ENCODE measurements at regions not wholly inside any gene's neighbourhood (a gene's known extent, or its start where the extent isn't known, plus 50 kb on each side); places are given as distances from the start of the nearest gene placed in this dataset.

DNA sequence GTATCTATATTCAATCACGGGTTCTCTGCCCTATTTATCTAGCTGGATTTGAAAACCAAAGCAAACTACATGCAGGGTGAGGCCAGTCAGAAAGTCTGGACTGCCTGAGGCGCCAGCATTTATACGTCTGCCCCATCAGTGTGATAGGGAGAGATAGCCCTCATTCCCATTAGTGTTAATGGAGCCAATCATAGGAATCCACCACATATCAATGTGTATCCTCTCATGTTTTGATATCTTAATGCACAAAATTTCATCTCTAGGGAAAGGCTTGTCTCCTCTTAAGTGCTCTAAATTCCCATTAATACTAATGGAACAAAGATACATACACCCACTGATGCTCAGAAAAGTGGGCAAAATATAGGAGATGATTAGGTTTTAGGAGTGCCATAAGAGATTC, 376.2 kb downstream of the BTBD3 start:
- Histone ChIP-seq H3K4me3 (IDR thresholded peaks at IDR 0.05; ENCODE audit: insufficient read depth, low read depth, low read length) (no peak overlapping the region), H3K9ac (no peak overlapping the region), H3K27me3 (ENCODE audit: insufficient read depth, low read depth) (no peaks in the 10 kb centered on the region), H3K4me1 (ENCODE audit: low read depth, poor library complexity, severe bottlenecking) (peaks cover 12% of the 10 kb centered on the region), H3K4me2 (no peak overlapping the region), H3K79me2 (ENCODE audit: insufficient read depth, low read depth) (no peaks in the 10 kb centered on the region), H2AFZ (ENCODE audit: low read depth) (no peak overlapping the region), H3K27ac (no peak overlapping the region), H3K36me3 (ENCODE audit: insufficient read depth) (no peaks in the 10 kb centered on the region), H4K20me1 (ENCODE audit: insufficient read depth) (no peaks in the 10 kb centered on the region)
- TF ChIP-seq, protein P1, sequence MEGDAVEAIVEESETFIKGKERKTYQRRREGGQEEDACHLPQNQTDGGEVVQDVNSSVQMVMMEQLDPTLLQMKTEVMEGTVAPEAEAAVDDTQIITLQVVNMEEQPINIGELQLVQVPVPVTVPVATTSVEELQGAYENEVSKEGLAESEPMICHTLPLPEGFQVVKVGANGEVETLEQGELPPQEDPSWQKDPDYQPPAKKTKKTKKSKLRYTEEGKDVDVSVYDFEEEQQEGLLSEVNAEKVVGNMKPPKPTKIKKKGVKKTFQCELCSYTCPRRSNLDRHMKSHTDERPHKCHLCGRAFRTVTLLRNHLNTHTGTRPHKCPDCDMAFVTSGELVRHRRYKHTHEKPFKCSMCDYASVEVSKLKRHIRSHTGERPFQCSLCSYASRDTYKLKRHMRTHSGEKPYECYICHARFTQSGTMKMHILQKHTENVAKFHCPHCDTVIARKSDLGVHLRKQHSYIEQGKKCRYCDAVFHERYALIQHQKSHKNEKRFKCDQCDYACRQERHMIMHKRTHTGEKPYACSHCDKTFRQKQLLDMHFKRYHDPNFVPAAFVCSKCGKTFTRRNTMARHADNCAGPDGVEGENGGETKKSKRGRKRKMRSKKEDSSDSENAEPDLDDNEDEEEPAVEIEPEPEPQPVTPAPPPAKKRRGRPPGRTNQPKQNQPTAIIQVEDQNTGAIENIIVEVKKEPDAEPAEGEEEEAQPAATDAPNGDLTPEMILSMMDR (conservative IDR thresholded peaks at IDR 0.05; ENCODE audit: low read depth, low read length), result no peak

DNA sequence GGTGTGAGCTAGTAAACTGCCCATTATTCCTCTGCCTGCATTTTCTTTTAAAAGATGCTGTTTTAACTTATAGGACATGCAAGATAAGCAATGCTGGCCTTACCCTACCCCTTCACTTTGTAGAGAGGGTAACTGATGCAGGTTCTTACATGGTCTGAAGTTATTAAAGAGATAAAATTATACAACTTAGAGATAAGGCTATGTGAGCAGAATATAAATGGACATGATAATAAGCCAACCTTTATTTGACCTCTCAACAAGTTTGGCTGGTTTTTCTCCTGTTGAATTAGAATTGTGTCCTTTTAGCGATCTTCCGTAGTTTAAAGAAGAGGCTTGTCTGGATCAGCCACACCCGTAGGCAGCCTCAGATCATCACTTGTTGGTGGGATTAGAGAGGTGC, 377.0 kb downstream of the BTBD3 start:
- H3K4me1 ChIP-seq (ENCODE audit: low read depth, poor library complexity, severe bottlenecking), result peaks cover 12% of the 10 kb centered on the region
- no peaks in the 10 kb centered on the region for H3K79me2 ChIP-seq (ENCODE audit: insufficient read depth, low read depth)
- no peaks in the 10 kb centered on the region for H3K36me3 ChIP-seq (ENCODE audit: insufficient read depth)
- no peaks in the 10 kb centered on the region for H4K20me1 ChIP-seq (ENCODE audit: insufficient read depth)
- no peak overlapping the region for H3K9ac ChIP-seq
- H3K27me3 ChIP-seq (ENCODE audit: insufficient read depth, low read depth), result no peaks in the 10 kb centered on the region
- TF ChIP-seq, protein P1 (conservative IDR thresholded peaks at IDR 0.05; ENCODE audit: low read depth, low read length), result no peak
- H3K4me3 ChIP-seq (IDR thresholded peaks at IDR 0.05; ENCODE audit: insufficient read depth, low read depth, low read length), result no peak overlapping the region
- H3K27ac ChIP-seq, result no peak overlapping the region
- no peak overlapping the region for H2AFZ ChIP-seq (ENCODE audit: low read depth)
- H3K4me2 ChIP-seq, result no peak overlapping the region

DNA sequence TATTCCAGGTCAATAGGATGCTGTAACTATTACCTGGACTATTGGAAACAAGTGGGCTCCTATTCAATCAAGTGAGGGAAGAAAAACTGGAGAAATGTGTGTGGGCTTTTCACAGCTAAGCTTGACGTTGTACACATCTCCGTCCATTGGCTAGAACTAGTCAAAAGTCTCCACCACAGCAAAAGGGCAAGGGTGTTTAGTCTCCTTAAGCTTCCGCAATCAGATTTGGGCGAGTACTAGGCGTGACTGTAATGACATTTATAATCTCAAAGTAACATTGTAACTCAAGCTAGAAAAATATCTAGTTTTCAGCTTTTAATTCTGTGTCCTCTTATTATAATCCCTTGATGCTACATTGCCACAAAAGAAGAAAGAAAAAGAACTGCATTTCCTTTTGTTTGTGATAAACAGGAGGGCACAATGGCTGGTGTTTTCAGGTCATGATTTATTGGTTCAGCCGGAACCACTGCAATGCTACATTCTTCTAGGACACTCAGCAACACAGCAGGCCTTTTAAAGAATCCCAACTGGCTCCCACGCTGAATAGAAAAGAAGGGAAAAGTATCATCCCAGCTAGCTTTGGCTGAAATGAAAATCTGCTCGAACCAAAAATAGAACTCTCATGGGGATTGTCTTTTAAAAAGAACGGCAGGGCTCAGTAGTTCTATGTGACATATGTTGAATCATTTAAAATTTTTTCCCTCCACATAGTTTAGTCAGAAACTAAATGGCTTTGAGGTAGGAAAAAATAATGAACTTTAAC, 387.7 kb downstream of the BTBD3 start:
- no peak overlapping the region for H3K9ac ChIP-seq
- TF ChIP-seq, protein P1 (conservative IDR thresholded peaks at IDR 0.05; ENCODE audit: low read depth, low read length), result no peak
- H4K20me1 ChIP-seq (ENCODE audit: insufficient read depth), result no peaks in the 10 kb centered on the region
- no peak overlapping the region for H3K4me2 ChIP-seq
- H3K79me2 ChIP-seq (ENCODE audit: insufficient read depth, low read depth), result no peaks in the 10 kb centered on the region
- H3K4me3 ChIP-seq (IDR thresholded peaks at IDR 0.05; ENCODE audit: insufficient read depth, low read depth, low read length), result no peak overlapping the region
- H3K4me1 ChIP-seq (ENCODE audit: low read depth, poor library complexity, severe bottlenecking), result no peaks in the 10 kb centered on the region
- H3K27me3 ChIP-seq (ENCODE audit: insufficient read depth, low read depth), result no peaks in the 10 kb centered on the region
- H2AFZ ChIP-seq (ENCODE audit: low read depth), result no peak overlapping the region
- H3K36me3 ChIP-seq (ENCODE audit: insufficient read depth), result no peaks in the 10 kb centered on the region
- no peak overlapping the region for H3K27ac ChIP-seq

DNA sequence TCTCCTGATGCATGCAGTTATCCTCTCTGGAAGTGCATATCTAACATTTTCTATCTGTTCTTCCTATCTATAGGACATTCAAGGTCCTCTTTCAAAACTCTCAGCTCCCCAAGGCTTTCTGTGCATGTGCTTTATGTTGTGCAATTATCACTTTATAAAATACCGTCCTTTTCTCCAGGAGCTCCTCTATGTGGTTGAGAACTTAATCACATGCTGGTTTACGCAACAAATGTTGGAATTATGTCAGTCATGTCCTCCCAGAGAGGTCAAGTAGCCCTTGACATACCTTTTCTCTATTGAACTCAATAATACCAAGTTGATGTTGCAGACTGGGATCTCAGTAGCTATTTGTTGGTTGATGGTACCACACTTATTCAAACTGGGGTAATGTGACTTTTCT, 388.4 kb downstream of the BTBD3 start:
- no peak overlapping the region for H3K4me3 ChIP-seq (IDR thresholded peaks at IDR 0.05; ENCODE audit: insufficient read depth, low read depth, low read length)
- H3K4me1 ChIP-seq (ENCODE audit: low read depth, poor library complexity, severe bottlenecking), result no peaks in the 10 kb centered on the region
- no peak overlapping the region for H2AFZ ChIP-seq (ENCODE audit: low read depth)
- no peaks in the 10 kb centered on the region for H3K36me3 ChIP-seq (ENCODE audit: insufficient read depth)
- H3K27me3 ChIP-seq (ENCODE audit: insufficient read depth, low read depth), result no peaks in the 10 kb centered on the region
- no peaks in the 10 kb centered on the region for H4K20me1 ChIP-seq (ENCODE audit: insufficient read depth)
- H3K9ac ChIP-seq, result no peak overlapping the region
- no peak overlapping the region for H3K4me2 ChIP-seq
- H3K79me2 ChIP-seq (ENCODE audit: insufficient read depth, low read depth), result no peaks in the 10 kb centered on the region
- TF ChIP-seq, protein P1 (conservative IDR thresholded peaks at IDR 0.05; ENCODE audit: low read depth, low read length), result no peak
- no peak overlapping the region for H3K27ac ChIP-seq

Data from KMS-11 (cell line).